NCI-H2196 (cell line): ENCODE measurements at regions not wholly inside any gene's neighbourhood (a gene's known extent, or its start where the extent isn't known, plus 50 kb on each side); places are given as distances from the start of the nearest gene placed in this dataset.

Experiments used
- DNase-seq: peaks from one replicate; lab custom pipeline; 2025; ENCODE audit not compliant: unreplicated experiment; lab: John Stamatoyannopoulos, UW

DNA sequence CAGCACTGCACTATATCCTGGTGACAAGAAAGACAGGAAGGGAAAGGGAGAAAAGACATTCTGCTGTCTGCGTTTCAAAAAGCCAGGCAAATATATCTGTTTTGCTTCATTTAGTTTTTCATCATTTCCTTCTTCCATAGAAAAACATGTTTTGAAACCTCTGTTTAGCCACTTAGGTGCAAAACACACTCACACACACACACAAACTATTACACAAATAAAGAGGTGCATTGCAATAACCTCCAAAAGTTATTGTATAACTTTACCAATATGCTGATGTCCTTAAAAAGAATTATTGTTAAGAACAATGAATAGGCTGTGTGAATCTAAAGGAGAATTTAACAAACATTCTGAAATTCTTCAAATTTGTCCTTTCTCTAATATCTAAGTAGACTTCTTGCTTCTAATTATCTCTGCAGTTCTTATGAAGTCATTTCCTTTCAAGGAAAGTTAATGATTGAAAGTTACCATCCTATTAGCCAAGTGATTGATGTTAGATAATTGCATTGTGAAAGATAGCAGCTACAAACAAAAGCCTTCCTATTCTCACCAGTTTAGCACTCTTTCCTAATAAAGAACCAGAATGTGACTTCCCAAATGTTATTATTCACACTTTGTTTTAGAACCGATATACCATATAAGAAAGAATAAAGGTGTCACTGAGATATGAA, 516.7 kb downstream of the KCNJ3 start:
- DNase-seq = no peak

DNA sequence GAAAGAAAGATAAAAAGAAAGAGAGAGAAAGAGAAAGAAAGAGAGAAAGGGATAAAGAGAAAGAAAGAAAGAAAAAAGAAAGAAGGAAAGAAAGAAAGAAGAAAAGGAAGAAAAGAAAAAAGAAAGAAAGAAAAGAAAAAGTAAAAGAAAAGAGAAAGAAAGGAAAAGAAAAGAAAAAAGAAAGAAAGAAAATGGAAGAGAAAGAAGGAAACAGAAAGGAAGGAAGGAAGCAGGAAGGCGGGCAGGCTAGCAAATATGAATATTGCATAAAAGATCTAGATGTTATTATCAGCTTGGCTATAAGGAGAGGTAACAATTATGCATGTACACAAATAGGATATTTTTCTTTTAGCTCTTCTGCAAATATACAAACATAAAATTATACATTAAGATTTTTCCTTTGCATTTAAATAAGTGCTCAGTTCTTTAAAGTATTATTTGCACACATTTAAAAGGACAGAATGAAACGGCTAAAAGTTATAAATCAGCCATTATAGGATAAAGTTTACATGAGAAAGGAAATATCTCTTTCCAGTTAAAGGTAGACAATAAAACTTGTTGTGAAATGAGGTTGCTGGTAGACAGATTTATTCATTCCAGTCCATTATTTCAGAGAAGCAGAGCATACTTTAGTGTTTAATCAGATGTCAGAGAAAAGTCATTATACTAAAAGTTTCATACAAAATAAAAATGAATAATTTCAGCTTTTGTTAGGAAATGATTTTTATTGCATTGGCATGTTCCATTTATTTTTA, 511.4 kb downstream of the KCNJ3 start:
- DNase-seq = no peak

DNA sequence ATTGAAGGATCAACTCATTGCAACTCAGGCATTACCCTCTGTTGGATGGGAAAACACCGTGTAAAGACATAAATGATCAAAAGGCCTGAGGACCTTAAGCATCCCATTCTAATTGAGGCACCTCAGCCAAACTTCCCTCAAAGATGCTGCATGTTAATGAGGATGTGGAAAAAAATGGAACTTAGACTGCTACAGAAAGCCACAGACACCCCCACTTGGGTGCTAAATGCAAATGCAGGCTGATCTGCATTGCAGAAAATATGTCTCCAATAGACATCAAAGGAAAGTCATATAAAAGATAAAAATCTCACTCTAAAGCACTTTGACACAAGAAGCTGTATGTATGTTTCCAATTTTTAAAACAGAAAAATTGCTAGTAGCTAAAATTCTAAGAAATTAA, 504.7 kb downstream of the KCNJ3 start:
- DNase-seq = no peak

DNA sequence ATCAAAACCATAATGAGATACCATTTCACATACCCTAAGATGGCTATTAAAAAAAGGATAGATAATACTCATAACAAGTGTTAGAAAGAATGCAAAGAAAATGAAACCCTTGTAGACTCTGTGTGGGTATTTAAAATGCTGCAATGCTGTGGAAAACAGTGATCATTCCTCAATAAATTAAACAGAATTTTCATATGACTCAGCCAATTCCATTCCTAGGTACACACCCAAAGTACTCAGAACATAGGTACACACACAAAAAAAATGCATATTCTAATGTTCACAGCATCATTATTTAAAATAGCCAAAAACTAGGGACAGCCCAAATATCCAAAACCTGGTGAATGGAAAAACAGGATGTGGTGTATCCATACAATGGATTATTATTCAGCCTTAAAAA, 502.3 kb downstream of the KCNJ3 start:
- no peak for DNase-seq

DNA sequence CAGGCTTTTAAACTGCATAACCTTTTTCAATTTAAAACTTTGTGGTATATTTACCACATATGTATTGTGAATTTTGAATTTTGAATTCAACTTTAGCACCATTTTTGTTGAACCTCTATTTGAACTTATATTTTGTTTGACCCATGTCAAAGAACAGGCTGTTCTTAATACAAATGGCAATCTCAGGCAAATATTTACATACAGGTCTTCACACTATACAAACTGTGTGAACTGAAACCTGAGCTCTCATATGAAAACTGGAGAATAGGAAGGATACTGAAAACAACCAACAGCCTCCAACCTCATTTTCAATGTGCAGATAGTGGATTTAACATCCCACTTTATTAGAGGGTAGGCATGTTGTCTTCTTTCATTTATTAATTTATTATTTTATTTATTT, 491.8 kb downstream of the KCNJ3 start:
- no peak for DNase-seq

DNA sequence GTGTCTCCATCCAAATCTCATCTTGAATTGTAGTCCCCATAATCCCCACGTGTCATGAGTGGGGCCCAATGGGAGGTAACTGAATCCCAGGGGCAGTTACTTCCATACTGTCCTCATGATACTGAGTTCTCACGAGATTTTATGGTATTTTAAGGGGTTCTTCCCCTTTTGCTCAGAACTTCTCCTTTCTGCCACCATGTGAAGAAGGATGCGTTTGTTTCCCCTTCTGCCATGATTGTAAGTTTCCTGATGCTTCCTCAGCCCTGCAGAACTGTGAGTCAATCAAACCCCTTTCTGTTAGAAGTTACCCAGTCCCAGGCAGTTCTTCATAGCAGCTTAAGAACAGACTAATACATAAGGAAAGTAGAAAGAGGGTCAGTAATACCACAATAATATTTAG, 480.4 kb downstream of the KCNJ3 start:
- DNase-seq = no peak

DNA sequence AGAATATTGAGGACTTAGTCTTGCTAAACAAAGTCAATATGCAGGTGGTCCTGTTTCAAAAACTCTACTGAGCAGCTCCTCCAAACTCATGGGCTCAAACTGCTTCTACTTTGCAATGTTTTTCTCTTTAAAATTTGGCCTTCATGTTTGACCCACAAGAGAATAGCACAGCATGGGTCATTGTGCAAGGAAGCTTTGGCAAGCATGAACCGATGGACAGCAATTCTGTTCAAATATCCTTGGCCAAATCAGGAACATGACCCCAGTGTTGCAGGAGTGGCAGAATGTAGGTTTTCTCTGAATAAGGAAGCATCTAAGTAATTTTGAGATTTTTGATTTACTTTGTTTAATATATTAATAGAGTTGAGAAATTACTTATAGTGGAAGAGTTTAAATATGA, 477.9 kb downstream of the KCNJ3 start:
- DNase-seq = no peak

DNA sequence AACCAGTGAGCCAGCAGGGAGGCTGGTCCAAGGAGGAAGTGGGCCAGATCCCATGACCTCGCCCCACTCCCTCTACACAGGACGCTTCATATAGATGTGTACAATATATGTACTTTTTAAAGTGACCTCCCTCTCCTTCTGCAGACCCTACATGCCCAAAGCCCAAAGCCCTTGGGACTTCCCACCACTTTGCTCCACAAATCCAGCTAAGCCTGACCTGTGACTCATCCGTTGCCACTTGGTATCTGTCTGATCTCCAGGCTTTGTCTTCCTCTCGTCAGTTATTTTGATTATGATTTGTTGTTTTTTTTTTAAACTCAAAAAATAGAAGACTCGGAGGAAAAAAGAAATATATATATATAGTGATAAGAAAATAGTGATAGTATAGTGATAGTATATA, 470.8 kb downstream of the KCNJ3 start:
- DNase-seq = no peak

DNA sequence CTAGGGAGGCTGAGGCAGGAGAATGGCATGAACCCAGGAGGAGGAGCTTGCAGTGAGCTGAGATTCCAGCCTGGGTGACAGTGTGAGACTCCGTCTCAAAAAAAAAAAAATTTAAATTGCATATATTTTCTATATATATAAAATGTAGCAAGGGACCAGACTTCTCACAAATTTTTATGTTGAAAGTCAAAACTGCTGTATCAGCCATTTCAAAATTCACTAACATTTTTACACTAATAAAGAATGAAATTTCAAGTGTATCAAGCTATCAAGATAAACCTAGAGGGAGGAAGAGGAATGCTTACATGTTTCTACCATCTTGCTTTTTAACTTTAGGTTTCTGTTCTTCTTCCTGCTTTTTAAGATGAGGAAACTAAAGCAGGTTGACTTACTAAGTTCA, 464.0 kb downstream of the KCNJ3 start:
- DNase-seq = no peak

DNA sequence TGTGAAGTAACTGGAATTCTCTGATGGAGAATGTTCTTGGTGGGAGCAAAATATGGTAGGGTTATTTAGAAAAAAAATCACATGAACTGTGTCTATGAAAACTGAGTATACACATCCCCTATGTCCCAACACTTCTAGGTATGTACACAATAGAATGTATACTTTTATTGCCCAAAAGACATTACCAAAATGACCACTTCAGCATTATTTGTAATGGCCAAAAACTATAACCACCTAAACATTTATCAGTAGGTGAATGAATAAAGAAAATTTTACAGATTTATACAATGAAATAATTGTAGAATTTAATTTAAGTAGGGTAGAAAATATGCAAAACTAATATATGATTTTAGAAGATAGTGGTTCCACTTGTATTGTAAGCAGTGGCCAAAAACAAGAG, 462.8 kb downstream of the KCNJ3 start:
- no peak for DNase-seq

DNA sequence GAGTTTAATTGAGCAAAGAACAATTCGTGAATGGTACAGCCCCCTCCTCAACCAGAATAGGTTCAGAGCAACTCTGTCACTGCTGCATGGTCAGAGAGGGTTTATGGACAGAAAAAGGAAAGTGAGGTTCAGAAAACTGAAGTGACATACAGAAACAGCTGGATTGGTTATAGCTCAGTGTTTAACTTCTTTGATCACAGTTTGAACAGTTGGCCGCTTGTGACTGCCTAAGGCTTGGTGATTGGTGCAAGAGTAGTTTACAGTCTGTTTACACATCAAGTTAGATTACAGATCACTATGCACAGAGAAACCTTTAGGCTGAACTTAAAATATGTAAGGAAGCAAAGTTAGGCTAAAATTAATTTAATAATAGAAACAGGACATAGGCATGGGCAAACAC, 459.2 kb downstream of the KCNJ3 start:
- no peak for DNase-seq

DNA sequence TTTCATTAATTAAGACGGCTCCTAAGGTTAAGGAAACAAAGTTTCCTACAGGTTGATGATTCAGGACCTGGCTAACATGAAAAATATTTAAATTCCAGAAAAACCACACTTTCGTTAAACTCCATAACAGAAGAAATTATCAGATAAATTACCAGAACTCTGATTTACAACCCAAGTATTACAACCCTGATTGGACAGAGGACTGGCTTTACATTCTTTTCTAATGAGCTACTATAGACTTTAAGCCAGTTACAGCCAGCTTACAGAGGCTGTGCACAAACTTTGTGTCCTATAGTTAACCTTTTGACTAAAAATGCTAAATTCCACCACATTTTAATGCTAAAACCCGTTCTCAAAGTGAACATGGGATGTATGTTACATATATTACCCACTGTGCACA, 458.6 kb downstream of the KCNJ3 start:
- DNase-seq = no peak

DNA sequence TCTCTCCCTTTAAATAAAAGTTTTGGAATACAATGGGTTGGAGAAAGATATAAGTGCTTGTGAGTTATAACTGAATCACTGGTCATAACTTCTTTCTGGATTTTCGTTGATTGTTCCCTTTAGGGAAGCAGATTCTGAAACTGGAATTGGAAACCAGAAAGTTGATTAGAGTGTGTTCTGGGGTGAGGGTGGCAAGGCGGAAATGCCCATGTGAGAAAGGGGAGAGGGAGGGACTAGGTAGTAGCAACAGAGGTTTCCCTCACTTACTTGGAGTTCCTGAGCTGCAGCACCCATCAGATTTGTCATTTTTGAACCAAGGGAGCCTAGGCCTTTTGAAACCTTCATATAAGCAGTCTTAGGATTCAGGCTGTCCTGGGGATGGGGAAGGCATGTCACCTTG, 453.4 kb downstream of the KCNJ3 start:
- no peak for DNase-seq

DNA sequence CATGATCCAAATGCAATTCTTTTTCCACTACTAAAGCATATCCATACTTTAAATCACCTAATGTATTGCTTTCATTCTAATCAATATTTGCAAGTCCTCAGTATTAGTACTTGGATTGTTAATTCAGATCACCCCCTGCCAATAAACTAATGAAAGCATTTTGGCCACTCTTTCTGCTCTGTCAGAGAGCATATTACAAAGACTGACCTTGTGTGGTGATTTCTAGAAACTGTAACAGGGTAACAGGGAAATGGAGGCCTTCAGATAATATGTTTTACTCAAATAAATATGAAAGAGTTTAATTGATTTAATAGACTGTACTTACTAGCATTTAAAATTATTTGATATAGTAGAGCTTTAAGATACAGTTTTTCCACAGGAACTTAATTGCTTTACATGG, 453.0 kb downstream of the KCNJ3 start:
- no peak for DNase-seq

DNA sequence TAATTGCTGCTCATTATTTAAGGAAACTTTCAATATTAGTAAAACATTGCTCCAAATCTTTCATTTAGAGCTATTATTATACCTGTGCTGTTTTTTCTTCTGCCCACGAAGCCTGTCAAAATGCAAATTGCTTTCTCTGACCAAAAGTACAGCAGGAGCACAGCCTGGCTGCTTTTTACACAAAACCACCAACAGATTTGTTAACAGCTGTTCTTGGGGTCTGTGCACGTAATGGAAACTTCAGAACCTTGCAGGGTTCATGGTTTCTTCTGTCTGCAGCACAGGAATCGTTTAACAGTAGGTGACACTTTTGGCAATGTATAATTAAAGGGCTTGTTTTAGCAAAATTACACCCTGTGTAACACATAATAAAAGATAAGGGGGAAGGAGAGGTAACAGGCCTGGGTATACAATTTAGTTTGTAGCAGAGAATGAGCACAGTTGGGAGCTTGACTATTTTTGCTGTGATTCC, 447.3 kb downstream of the KCNJ3 start:
- no peak for DNase-seq

DNA sequence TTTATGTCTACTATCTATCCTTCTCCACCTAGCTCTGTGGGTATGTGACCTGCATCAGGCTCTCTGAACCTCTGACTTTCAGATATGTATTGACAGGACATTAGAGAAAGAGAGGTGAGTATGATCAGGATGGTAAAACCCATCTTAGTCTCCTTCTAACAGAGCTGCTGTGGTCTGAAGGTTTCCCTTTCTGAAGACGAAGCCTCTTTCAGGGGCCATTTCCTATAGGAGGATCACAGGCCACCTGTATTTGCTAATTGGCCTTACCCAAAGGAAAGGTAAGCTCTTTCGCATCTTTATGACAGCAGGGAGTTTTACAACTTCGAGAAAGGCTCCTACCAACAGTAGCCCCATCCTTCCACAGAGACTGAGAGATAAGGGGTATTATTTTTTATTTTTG, 442.9 kb downstream of the KCNJ3 start:
- DNase-seq = no peak

DNA sequence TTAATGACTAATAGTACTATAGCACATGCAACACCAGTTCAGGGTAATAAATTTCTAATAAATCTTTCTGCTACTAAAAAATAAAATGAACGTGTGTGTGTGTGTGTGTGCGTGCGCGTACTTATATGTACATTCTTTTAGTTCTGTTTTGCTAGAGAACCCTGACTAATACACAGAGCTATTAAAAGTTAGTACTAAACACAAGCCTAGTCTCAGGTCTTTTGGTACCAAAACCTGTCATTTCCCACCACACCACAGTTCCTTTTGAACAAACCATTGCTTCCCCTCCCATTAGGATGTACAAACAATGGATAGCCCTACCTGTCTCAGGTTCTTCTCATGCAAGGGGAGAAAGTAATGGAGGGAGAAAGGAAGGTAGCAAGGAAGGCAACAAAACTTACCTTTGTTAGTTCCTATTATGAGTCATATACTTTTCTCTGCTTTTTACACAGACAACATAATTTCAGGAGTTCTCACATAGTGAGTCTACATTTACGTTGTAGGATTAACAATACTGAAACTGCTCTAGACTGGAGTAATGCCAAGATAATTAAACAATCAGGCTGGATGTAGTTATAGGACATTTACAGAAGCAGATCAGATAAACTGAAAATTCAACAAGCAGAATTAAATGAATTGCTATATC, 427.2 kb downstream of the KCNJ3 start:
- DNase-seq = no peak

DNA sequence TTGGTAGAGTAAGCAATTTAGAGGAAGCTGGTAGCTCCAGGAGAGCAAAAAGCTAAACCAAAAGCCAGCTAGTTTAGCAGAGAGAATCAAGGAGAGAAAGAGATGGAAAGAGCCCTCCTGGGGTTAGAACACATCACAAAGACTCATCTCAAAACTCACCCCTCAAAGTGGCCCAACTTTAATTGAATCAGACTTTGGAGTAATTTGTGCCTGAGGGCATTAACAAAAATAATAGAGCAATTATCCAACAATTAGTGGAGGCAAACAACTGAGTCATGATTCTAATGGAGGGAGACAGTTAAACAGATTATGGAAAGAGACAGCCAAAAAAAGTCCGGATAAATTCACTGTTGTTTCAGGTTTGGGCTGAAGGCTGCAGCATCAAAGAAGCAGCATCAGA, 417.4 kb downstream of the KCNJ3 start:
- no peak for DNase-seq

DNA sequence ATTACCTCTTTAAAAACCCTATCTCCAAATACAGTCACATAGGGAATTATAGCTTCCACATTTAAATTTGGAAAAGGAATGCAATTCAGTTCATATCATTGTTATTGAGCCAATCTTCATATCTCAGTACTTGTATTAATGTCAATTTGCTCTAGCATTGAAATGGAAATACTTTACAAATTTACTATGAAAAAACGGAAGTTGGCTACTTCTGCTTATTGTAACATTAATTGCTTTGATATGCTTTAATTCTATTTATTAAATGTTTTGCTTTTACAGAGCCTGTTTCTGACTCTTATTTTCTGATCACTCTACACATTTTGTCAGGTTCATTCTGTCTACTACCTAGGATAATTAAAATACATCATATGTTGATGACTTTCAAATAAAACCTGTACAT, 412.6 kb downstream of the KCNJ3 start:
- no peak for DNase-seq

DNA sequence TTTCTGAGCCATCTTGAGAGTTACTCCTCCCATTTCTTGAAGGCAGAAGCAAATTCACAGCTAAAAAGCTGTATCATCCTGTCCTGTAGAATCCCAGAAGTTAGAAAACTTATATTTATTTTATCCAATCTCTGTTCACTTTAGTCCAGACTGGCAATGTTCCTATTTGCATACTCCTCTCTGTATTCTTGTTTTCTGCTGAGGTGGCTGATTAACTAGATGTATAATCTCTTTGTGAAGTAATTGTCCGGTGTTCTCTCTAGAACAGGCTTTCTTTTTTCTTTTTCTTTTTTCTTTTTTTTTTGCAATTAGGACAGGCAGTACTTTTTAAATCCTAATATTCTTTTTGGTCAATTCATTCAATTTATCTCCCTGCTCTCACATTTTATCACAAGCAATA, 411.0 kb downstream of the KCNJ3 start:
- no peak for DNase-seq

DNA sequence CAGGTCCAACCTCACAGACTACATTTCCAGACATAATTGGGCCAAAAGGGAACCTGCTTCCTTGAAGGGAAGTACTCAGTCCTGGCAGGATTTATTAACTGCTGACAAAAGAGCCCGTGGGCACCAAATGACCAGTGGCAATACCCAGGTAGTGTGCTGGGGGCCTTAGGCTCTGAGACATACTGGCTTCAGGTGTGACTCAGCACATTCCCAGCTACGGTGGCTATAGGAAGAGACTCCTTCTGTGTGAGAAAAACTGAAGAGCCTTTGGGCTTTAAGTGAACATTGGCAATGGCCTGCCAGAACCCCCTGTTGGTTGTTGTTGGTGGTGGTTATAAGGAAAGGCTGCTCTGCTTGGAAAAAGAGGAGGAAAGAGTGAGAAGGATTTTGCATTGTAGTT, 401.8 kb downstream of the KCNJ3 start:
- no peak for DNase-seq

DNA sequence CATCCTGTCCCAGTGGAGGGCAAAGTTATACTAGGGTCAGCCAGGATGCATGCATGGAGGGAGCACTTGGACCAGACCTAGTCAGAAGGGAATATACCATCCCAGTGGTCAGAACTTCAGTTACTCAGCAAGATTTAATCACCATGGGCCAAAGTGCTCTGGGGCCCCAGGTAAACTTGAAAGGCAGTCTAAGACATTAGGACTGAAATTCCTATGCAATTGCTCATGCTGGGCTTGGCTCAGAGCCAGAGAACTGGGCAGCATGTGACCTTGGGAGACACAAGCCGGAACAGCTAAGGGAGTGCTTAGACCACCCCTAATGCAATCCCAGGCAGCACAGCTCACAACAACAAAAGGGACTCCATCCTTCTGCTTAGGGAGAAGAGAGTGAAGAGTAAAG, 401.3 kb downstream of the KCNJ3 start:
- no peak for DNase-seq
